Caki2 (cell line): ENCODE measurements at regions not wholly inside any gene's neighbourhood (a gene's known extent, or its start where the extent isn't known, plus 50 kb on each side); places are given as distances from the start of the nearest gene placed in this dataset.

Experiments
- DNase-seq: peaks from one replicate; pipeline ENCODE4 v3.0.0-alpha.2; 2015; ENCODE audit warnings: low read depth
- in situ Hi-C: cut with HindIII; loops from 2 replicates; pipeline ENCODE4 v1.10.0; 2016; ENCODE audit warnings: low sequenced_read_pairs, low pct_unique_long_range_greater_than_20kb, mixed read lengths

DNA sequence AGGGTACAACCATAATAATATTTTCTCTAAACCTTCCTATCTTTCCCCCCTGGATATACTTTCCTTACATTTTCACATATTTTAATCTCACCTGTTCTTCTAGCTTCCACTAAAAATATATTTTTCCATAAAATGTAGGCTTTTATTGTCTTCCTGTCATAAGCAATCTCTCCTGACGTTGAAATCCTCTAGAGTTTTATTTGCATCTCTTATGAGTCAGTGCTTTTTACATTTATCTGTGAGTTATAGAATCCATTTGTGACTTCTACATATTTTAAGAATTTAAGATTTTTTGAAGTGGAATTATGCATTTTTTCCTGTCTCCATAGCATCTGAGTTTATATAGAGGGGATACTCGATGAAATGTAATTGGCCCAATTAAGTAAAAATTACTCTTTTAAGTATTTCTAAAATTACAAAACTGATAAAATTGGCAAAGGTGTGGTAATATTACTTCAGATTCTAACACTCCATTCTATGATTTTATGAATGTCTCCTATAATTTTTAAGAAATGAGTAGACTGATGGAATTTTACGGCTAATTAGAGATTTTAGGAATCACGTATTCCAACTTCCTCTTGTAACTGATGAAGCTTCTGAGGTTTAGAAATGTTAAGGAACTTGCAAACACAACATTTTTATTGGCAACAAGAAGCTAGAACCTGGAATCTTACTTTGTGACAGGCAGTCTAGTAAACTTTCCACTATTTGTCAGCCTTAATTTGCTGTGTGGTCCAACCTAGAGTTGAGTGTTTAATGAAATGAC is 422.9 kb upstream of the SEMA3A start:
- DNase-seq = no peak
- in situ Hi-C loops = no loop called here

DNA sequence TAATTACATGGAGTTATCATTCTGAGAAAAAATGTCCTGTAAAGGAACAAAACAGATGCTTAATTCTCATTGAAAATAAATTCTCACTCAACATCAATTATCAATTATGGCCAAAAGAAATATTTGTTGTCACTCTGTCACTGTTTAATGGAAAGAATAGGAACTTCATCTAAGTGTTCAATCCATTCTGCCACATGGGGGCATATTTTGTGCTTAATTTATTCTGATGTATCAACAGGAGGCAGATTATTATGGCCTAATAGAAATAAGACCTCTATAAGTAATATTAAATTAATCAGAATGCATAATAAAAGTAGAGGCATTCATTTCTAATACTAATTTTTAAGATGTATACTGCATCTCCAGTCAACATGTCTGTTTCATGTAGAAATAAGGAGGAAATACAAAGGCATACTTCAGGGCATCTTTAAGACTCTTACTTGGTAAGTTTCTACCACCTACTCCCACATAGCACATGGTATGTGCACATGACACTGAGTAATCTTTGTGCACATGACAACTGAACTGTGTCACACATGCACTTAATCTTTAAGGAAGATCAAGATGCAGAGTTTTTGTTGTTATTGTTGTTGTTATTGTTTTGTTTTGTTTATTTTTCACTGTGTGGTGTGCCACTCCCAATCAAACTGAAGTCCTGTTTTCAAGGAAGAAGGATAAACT is 420.4 kb upstream of the SEMA3A start:
- in situ Hi-C loops = no loop called here
- no peak for DNase-seq

DNA sequence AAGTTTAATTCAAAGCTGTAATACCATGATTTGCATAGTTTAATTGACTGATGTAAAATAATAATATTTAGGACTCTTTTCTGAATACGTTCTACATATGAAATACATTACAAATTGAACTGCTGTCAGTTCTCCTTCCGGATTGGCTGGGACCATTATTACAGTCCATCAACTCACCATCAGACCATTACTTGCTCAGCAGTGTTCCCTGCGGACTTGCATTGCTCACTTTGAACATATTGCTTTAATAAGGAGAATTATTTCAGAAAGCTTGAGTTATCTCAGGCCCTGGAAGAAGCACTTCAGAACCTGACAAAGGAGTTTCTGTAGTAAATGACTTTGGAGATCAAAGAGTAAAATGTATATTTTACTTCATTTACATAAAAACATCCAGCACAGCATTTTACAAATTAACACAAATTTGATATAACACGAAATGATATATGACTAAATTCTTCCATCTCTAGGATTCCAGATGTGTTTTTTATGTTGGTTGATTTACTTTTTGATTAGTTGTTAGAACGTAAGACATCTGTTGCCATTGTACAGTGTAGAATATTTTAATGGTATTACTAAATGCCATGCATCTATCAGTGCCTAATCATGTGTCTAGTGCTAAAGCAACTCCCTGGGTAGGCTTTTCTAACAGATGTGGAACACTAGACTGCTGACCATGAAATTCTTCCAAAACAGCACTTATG is 418.5 kb upstream of the SEMA3A start:
- DNase-seq = no peak
- in situ Hi-C loops = no loop called here

DNA sequence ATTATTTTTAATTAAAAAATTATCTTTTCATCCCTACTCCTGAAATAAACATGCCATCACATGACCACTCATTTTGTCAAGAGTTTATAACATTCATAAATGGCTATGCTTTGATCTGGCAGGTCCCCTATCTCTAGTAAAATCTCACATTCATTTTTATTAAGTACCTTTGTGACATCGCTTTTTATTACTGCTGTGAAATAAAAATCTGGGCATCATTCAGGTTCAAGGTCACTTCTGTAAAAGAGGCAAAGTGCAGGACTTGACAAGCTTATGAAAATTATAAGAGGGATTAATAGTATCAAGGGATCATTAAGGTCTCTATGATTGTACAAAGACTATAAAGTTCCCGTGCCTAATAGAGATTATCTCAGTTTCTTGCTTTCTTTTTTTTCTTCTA is 416.8 kb upstream of the SEMA3A start:
- in situ Hi-C loops = no loop called here
- DNase-seq = no peak

DNA sequence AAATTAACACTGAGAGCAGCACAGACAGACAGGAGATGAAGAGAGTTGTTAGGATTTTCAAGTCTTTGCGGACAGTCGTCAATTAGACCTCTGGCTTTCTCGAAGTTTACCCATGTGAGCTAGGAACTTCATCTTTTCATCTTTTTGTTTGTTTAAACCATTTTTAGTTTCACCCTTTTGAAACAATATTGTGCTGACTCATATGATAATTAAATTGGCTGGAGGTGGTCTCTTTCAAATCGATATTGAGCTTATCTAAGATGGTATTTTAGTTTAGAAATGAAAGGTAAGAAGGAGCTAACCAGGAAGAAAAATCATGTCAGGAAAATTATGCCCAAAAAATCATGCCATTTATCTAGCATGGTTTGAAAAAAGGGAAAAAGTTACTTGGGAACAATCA is 415.8 kb upstream of the SEMA3A start:
- DNase-seq = no peak
- in situ Hi-C loops = no loop called here

- DNase-seq = no peak
- in situ Hi-C loops = no loop called here
Observed at GRCh38 chr7:84605301-84605700, 410.7 kb upstream of the SEMA3A start.

- no peak for DNase-seq
- in situ Hi-C loops = no loop called here
Observed at GRCh38 chr7:84603545-84603944, 409.0 kb upstream of the SEMA3A start.

GRCh38 chr7:84595026-84595425 is 400.4 kb upstream of the SEMA3A start:
- in situ Hi-C loops = no loop called here
- no peak for DNase-seq

- DNase-seq = no peak
- in situ Hi-C loops = no loop called here
Observed at GRCh38 chr7:84591897-84592296, 397.3 kb upstream of the SEMA3A start.

DNA sequence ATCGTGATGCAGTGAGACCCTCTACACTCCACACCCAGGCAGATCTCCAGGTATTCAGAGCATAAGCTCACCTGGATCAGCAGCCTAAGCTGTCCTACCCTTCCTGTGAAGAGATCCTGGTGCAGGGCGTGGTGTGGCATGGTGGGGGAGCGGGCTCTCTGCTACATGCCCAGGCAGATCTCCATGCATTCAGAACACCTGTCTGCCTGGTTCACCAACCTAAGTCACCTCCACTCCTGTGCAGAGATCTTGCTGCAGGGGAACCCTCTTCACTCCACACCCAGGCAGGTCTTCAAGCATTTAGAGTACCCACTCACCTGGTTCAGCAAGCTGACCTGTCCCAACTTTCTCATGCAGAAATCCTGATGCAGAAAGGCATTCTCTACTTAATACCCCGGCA is 394.4 kb upstream of the SEMA3A start:
- in situ Hi-C loops = no loop called here
- DNase-seq = no peak

- no peak for DNase-seq
- in situ Hi-C loops = no loop called here
Observed at GRCh38 chr7:84583331-84583730, 388.7 kb upstream of the SEMA3A start.

GRCh38 chr7:84582747-84583146 is 388.2 kb upstream of the SEMA3A start:
- no peak for DNase-seq
- in situ Hi-C loops = no loop called here

DNA sequence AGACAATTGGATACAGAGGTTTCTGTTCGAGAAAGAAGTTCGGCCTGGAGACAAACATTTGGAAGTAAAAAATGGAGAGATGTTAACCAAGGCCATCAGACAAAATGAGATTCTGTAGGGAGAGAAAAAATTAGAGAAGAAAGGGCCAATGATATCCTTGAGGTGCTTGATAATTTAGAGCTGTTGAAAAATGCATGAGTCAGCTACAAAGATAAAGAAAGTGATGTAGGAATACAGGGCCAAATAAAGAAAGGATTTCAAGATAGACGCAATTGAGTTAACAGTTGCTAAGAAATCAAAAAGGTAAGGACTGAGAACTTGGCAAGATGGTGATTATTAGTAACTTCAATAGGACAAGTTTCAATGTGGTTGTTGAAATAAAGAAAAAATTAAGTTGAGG is 384.2 kb upstream of the SEMA3A start:
- no peak for DNase-seq
- in situ Hi-C loops = no loop called here

- DNase-seq = no peak
- in situ Hi-C loops = no loop called here
Observed at GRCh38 chr7:84568781-84569180, 374.2 kb upstream of the SEMA3A start.

DNA sequence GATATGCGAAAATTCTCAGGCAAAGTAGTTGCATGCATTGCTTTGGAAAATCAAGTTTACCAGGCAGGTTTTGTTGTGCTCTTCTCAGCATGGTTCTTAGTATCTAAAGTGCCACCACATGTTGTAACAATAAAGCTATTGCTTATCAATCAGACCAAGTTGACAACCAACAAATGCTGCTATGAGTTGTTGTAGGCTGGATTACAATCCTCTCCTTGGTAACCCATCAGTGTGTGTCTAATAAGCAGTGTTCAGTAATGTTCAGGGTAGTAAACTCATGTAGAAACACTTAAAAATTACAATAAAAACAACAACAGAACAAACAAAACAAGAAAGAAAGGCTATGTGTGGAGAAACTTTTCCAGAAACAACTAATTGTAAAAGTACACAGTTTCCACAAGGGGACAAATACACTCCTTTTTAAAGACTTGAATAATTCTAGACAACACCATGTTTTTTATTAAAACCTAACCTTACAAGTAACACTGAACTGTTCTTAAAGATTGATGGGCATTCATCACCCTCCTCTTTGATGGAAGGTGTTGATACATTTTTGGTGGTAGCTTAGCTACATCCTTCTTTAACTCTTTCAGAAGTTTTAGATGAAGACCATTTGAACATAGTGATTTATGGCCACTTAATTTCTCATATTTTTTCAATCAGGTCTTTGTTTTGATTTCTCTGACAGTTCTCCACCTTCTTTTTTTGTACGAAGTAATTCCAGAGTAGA is 370.9 kb upstream of the SEMA3A start:
- DNase-seq = no peak
- in situ Hi-C loops = no loop called here

DNA sequence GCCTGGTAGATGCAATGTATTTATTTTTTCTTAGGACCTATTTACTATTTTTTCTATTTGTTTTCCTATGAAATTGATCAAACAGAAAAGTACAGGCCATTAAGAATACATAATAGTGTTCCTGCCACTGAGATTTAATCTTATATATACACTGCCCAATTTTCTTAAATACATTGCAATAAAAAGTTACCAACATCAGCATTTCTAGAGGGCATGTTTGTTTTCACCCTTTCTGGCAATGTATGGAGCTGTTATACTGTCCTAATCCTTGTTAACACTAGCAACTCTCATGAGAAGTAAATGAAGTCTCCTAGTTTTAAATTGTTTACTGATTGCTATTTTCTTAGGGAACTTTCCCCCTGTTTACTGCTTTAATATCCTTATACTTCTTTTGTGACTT is 359.1 kb upstream of the SEMA3A start:
- in situ Hi-C loops = no loop called here
- DNase-seq = no peak

DNA sequence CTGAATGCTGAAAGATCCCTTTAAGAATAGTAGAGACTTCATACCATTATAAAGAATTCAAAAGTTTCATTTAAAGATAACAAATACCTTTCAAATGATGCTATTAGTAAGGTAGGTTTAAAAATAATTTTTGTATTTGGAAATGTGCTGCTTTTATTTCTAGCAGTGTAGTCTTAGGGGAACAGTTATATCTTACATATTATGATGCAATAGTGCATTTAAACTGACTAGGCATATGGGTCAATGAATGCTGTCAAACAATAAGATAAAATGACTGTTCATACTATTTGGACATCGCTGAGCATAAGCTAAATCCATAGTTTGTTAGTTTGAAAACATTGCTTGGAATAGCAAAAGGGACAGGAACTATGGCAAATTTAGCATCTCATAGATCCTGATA is 354.8 kb upstream of the SEMA3A start:
- in situ Hi-C loops = no loop called here
- DNase-seq = no peak

DNA sequence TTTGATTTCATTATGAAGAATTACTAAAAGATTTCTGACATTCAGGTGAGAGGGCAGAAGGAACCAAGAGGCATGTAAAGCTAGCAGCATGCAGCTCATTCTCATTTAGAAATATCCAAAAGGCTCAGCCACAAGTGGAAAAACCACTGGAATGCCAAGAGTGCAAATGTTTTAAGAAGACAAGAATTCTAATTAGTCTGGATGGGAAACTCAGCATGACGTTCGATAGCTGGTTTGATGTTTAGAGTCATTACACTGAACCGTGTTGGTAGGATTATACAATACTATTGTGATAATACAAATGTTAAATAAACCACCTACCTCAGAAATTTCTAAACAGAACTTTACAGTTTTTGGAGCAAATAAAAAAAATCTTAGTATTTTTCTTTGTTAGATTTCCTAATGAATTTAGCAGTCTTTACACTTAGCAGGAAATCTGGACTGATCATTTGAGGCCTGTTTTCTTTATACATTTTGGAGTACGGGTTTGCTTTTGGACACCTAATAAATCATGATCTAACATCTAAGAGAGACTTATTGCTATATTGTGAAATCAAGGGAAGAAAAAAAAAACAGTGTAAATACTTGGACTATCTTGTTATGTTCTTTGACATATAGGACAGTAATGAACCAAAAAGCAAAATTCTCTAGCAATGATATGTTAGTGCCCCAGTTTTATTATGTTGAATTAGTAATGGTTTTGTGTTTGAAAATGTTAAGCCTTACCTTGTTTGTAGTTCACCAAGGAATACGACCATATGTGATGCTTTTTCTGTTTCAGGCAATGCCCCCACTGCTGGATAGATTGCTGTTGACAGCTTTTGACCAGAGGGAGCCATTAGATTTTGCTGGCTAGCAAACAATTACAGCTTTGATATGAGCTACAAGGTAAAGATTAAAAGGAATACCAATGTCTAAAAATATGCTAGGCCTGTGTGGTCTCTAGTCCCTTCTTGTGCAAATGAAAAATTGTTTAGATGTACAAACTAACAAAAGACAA is 354.1 kb upstream of the SEMA3A start:
- peak; percentile 76 for DNase-seq
- in situ Hi-C loops = no loop called here
